Adrenal gland (tissue), 9 donors: ENCODE measurements at regions not wholly inside any gene's neighbourhood (a gene's known extent, or its start where the extent isn't known, plus 50 kb on each side); places are given as distances from the start of the nearest gene placed in this dataset.

Source experiments
- DNase-seq, 7 donors: peaks; one replicate each; pipeline ENCODE4 v3.0.0-alpha.2; 2019 to 2020
- H3K27ac ChIP-seq, 5 donors: fragments of 200-600 bp; sonication (generic) in 4 of 5; 1 replicate in 3 of 5; 2 replicates in 2 of 5; pipeline versions ENCODE4 v1.5.1 to v1.8.0; 2016 to 2020; ENCODE audit warnings: mild to moderate bottlenecking in 1 of 5
- H3K27me3 ChIP-seq: fragments of 200-600 bp; 2 replicates; pipeline ENCODE4 v1.8.0; 2021
- H3K36me3 ChIP-seq, 2 donors: fragments of 200-600 bp; replicated peaks in 1 of 2; 1 replicate in 1 of 2; 2 replicates in 1 of 2; pipeline versions ENCODE4 v1.5.1 to v1.8.0; 2018 to 2022
- H3K4me1 ChIP-seq, 2 donors: fragments of 200-600 bp; replicated peaks in 1 of 2; 1 replicate in 1 of 2; 2 replicates in 1 of 2; pipeline versions ENCODE4 v1.5.1 to v1.8.0; 2018 to 2021
- H3K4me3 ChIP-seq, 4 donors: fragments of 200-600 bp; sonication (generic) in 3 of 4; one replicate each; pipeline ENCODE4 v1.5.1; 2016 to 2018
- H3K9me3 ChIP-seq, 3 donors: fragments of 200-600 bp; sonication (generic) in 1 of 3; replicated peaks in 1 of 3; 1 replicate in 2 of 3; 2 replicates in 1 of 3; pipeline versions ENCODE4 v1.5.1 to v1.8.0; 2016 to 2021
- POLR2A ChIP-seq, 2 donors: fragments of 450-650 bp; IDR thresholded peaks; one replicate each; pipeline ENCODE4 v1.6.1; 2017; ENCODE audit warnings: antibody characterized with exemption in 2 of 2, mild to moderate bottlenecking in 2 of 2, moderate library complexity in 1 of 2
- WGBS, 4 donors: extraction: QIAGEN DNeasy Blood & Tissue Kit in 2 of 4; methylation state at CpG; one replicate each; pipeline versions ENCODE4 v1.1.5 to v1.1.7; 2013 to 2017; 5-methylcytosine and 5-hydroxymethylcytosine counted together
- intact Hi-C, 2 donors: fragments of 100-400 bp; cut with DNase I; formaldehyde crosslinking; loops; one replicate each; pipeline versions ENCODE4 v1.14.1 to v1.15.0; 2022 to 2023
- TF ChIP-seq, protein P1 (sequence below), 6 experiments: fragments of 450-650 bp in 4 of 6; fragments of 200-600 bp in 2 of 6; sonication (generic) in 1 of 6; IDR thresholded peaks; 1 replicate in 5 of 6; 2 replicates in 1 of 6; pipeline versions ENCODE4 v1.5.1 to v1.8.0; 2016 to 2021; ENCODE audit warnings: antibody characterized with exemption in 6 of 6, mild to moderate bottlenecking in 2 of 6, moderate library complexity in 1 of 6
- donor health status: healthy with polysubstance abuse.
- donor health status: Bipolar disorder and iron deficiency.
- donor health status: DM: yes; HTN: yes; CAD: no.
- donor health status: DM: no; HTN: no; CAD: no.
- donor health status: DM: no; HTN: no; CAD: no.

DNA sequence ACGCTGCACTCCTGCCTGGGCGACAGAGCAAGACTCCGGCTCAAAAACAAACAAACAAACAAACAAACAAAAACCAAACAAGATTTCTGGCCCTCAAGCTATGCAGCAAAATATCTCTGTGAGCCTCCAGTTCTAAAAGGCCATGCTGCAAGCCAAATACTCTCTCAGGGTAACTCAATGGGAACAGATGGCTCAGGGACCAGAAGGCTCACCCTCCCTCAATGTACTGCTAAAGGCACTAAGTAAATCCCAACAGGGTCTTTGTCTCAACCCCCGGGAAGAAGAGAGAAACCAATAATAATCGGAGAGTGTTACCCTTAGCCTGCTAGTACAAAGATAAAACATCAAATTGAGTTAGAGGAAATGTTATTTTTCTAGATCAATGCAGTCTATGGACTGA, 119.7 kb upstream of the ZC3H12C start:
- WGBS, 4 donors = 85 to 93% (median 88%) methylated on average over 5 of the region's 5 CpGs
- H3K9me3 ChIP-seq = no peaks in the 10 kb centered on the region
- intact Hi-C loops = no loop called here

DNA sequence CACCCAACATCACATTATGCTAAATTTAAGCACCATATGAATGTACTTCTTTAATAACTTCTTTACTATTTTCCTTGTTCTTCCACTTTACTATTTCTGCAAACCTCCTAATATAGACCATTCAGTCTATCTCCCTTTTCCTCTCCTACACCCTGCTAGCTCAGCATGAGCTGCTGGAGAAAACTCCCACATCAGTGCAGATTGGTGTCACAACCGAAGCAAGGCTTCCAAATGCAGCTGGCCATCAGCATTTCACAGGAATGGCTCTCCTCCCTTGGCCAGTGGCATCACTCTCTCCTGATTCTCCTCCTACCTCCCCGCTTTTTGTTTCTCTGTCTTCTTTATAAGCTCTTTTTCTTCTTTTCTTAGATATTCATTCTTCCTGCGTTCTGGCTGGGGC, 118.7 kb upstream of the ZC3H12C start:
- no peak overlapping the region for H3K27ac ChIP-seq
- H3K4me3 ChIP-seq = no peak overlapping the region
- H3K27me3 ChIP-seq = no peaks in the 10 kb centered on the region
- no peak for DNase-seq
- TF ChIP-seq, protein P1, sequence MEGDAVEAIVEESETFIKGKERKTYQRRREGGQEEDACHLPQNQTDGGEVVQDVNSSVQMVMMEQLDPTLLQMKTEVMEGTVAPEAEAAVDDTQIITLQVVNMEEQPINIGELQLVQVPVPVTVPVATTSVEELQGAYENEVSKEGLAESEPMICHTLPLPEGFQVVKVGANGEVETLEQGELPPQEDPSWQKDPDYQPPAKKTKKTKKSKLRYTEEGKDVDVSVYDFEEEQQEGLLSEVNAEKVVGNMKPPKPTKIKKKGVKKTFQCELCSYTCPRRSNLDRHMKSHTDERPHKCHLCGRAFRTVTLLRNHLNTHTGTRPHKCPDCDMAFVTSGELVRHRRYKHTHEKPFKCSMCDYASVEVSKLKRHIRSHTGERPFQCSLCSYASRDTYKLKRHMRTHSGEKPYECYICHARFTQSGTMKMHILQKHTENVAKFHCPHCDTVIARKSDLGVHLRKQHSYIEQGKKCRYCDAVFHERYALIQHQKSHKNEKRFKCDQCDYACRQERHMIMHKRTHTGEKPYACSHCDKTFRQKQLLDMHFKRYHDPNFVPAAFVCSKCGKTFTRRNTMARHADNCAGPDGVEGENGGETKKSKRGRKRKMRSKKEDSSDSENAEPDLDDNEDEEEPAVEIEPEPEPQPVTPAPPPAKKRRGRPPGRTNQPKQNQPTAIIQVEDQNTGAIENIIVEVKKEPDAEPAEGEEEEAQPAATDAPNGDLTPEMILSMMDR (IDR thresholded peaks at IDR 0.05) = no peak
- TF ChIP-seq POLR2A (IDR thresholded peaks at IDR 0.05) = no peak
- intact Hi-C loops = no loop called here
- 82 to 90% (median 85%) methylated on average over 3 of the region's 3 CpGs for WGBS, 4 donors
- peaks cover 0 to 22% of the 10 kb centered on the region in 2 donors for H3K4me1 ChIP-seq
- no peaks in the 10 kb centered on the region for H3K36me3 ChIP-seq
- H3K9me3 ChIP-seq = no peaks in the 10 kb centered on the region

More for the DNA sequence above, 119.7 kb upstream of the ZC3H12C start:
- Histone ChIP-seq H3K4me3 (no peak overlapping the region), H3K4me1 (peaks cover 0 to 22% of the 10 kb centered on the region in 2 donors), H3K27me3 (no peaks in the 10 kb centered on the region), H3K27ac (no peak overlapping the region), H3K36me3 (no peaks in the 10 kb centered on the region)
- TF ChIP-seq, protein P1 (IDR thresholded peaks at IDR 0.05) = no peak
- no peak for TF ChIP-seq POLR2A (IDR thresholded peaks at IDR 0.05)
- no peak for DNase-seq

DNA sequence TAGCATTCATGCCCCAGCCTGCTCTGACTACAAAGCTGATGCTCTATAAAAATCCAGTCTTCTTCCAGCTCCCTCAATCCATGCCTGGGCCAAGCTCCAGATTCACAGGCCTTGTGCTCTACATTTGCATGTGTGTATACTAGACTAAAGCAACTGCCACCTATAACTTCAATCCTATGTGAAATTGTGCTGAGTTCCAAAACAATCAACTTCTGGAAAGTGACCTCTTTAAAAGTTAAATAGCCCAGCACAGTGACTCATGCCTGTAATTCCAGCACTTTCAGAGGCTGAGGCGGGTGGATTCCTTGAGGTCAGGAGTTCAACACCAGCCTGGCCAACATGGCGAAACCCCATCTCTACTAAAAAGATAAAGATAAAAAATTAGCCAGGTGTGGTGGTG, 114.3 kb upstream of the ZC3H12C start:
- TF ChIP-seq, protein P1 (IDR thresholded peaks at IDR 0.05) = no peak
- TF ChIP-seq POLR2A (IDR thresholded peaks at IDR 0.05) = no peak
- intact Hi-C loops = no loop called here
- WGBS, 4 donors = 88 to 97% (median 93%) methylated on average over 2 of the region's 2 CpGs

DNA sequence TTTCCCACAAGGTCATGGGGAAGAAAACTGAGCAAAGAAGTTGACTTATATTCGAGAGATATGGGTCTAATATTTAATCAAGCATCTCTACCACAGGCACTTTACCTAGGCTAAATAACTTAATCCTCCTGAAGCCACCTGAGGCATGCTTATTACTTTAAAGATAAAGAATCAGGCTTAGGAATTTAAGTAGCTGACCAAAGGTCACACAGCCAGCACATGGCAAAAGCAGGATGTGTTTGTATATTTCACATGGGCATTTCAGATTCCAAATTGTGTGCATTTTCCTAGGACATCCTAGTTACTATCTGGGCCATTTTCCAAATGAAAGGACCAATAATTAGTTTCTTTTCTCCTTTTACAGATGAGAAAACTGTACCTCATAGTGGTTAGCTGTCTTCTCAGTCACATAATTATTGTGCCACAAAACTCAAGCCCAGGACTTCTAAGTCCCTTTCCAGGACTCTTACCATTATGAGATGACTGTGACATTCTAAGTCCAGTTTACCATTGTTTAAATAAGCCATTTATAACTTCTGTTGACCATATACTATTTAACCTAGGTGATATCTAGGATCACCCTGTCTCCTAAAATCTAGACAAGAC, 112.1 kb upstream of the ZC3H12C start:
- no peaks in the 10 kb centered on the region for H3K4me1 ChIP-seq
- intact Hi-C loops = no loop called here
- no peaks in the 10 kb centered on the region for H3K36me3 ChIP-seq
- 56 to 85% (median 61%) methylated on average over 1 of the region's 1 CpG for WGBS, 4 donors
- H3K9me3 ChIP-seq = no peaks in the 10 kb centered on the region
- DNase-seq = no peak
- TF ChIP-seq, protein P1 (IDR thresholded peaks at IDR 0.05) = no peak
- no peak for TF ChIP-seq POLR2A (IDR thresholded peaks at IDR 0.05)
- no peaks in the 10 kb centered on the region for H3K27me3 ChIP-seq
- no peak overlapping the region for H3K27ac ChIP-seq
- no peak overlapping the region for H3K4me3 ChIP-seq

More for the DNA sequence above, 114.3 kb upstream of the ZC3H12C start:
- Histone ChIP-seq H3K9me3 (no peaks in the 10 kb centered on the region), H3K27me3 (no peaks in the 10 kb centered on the region), H3K4me1 (no peaks in the 10 kb centered on the region), H3K4me3 (no peak overlapping the region), H3K27ac (no peak overlapping the region), H3K36me3 (no peaks in the 10 kb centered on the region)
- DNase-seq = no peak
